C4-2B (cell line): ENCODE measurements at regions not wholly inside any gene's neighbourhood (a gene's known extent, or its start where the extent isn't known, plus 50 kb on each side); places are given as distances from the start of the nearest gene placed in this dataset.

Experiments
- H3K27ac ChIP-seq: fragments of 450-650 bp; 2 replicates; pipeline ENCODE4 v1.5.1; 2017
- ZFX ChIP-seq: fragments of 450-650 bp; IDR thresholded peaks from 2 replicates; pipeline ENCODE4 v1.6.1; 2017
- TF ChIP-seq, protein P1 (sequence below): fragments of 450-650 bp; conservative IDR thresholded peaks from 2 replicates; pipeline ENCODE4 v1.5.1; 2017; ENCODE audit warnings: mild to moderate bottlenecking

DNA sequence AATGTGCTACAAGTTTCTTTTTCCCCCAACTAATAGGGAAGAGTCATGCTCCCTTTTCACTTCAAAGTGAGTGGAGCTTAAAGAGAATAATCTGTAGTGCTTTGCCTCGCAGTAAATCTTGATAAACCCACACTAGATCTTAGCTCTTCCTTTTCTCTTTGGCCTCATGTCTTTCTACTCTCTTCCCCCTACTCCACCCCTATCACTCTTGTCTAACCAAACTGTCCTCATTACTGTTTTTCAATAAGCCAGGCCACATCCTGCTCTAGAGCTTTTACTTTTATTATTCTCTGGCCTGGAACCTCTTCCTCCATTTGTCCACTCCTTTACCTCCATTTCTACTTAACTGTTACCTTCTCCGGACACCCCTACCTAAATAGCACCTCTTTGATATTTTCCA, 291.0 kb upstream of the SATB1 start:
- H3K27ac ChIP-seq, result no peak overlapping the region
- TF ChIP-seq, protein P1, sequence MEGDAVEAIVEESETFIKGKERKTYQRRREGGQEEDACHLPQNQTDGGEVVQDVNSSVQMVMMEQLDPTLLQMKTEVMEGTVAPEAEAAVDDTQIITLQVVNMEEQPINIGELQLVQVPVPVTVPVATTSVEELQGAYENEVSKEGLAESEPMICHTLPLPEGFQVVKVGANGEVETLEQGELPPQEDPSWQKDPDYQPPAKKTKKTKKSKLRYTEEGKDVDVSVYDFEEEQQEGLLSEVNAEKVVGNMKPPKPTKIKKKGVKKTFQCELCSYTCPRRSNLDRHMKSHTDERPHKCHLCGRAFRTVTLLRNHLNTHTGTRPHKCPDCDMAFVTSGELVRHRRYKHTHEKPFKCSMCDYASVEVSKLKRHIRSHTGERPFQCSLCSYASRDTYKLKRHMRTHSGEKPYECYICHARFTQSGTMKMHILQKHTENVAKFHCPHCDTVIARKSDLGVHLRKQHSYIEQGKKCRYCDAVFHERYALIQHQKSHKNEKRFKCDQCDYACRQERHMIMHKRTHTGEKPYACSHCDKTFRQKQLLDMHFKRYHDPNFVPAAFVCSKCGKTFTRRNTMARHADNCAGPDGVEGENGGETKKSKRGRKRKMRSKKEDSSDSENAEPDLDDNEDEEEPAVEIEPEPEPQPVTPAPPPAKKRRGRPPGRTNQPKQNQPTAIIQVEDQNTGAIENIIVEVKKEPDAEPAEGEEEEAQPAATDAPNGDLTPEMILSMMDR, result no peak
- no peak for TF ChIP-seq ZFX

DNA sequence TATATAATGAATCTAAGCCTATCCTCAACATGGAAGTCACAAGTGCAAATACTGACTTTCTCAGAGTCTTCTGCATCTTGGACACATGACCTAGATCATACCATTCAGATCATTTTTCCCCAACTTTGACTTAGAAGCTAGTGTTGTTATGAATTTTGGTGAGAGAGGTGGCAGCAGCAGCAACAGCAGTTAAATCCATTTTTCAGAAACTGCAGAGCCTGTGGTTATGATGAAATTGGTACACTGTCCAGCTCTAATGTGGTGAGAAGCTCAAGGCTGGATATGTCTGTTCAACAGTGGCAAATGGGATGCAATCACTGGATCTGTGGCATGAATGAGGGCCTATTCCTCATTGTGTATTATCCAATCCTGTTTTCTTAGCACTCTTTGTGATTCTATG, 290.1 kb upstream of the SATB1 start:
- H3K27ac ChIP-seq, result no peak overlapping the region
- TF ChIP-seq ZFX, result no peak
- TF ChIP-seq, protein P1, result no peak

DNA sequence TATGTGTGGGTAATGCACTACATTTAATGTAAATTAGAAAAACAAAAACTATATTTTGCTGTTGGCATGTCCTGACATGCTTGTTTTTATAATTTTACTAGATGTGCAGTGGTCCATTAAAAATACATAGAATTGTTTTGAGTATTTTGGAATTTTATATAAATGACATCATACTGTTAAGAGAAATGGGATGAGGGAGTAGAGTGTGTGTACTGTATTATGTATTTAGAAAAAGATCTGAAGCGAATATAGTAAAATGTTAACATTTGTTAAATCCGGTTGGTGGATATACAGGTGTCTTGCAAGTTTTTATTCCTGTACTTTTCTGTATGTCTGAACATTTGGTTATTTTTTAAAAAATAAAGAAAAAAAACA, 288.4 kb upstream of the SATB1 start:
- no peak for TF ChIP-seq ZFX
- TF ChIP-seq, protein P1, result no peak

DNA sequence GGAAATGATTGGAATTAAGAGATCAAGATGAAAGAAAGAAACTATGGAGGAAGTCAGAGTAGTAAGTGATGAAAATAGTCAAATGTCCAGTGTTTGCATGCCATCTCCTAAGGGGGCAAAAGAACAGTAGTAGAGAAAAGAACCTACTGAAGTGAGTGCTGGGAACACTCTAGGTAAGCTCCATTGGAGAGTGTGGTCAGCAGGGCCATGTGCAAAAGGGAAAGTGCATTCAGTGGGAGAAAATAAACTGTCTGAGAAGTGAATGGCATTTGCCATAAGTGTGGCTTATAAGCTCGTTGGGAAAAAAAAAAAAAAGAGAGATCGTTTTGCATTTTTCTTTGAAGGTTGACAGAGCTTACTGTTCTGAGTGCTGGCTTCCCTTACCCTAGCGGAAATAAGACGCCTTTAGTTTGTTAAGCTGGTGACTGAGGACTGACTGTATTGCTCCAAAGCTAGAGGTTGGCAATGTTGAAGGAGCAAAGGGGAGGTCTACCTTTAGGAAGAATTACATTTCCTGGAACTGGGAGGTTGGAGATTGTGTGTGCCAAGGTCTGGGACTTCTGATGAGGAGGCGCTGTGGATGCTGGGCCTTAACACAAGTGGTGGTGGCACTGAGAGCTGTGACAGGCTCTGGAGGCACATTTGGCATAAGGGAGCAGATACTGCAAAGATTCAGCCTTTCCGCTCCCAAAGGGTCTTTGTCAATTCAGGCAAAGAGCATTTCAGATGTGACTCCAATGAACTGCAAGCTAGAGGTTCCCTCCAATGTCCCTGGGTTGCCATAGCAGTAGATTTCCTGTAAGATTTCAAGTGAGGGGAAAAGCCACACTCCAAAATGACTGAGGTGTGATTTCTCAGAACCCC, 287.8 kb upstream of the SATB1 start:
- TF ChIP-seq, protein P1, result no peak
- TF ChIP-seq ZFX, result no peak
- no peak overlapping the region for H3K27ac ChIP-seq

More for the DNA sequence above, 288.4 kb upstream of the SATB1 start:
- H3K27ac ChIP-seq, result no peak overlapping the region

DNA sequence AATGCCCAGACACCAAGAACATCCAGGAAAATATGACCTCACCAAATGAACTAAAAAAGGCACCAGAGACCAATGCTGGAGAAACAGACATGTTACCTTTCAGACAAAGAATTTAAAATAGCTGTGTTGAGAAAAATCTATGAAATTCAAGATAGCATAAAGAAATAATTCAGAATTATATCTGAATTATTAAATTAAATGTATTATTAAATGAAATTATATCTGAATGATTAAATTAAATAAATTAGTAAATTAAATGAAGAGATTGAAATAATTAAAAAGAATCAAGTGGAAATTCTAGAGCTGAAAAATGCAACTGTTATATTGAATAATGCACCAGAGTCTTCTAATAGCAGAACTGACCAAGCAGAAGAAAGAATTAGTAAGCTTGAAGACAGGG, 279.2 kb upstream of the SATB1 start:
- TF ChIP-seq, protein P1, result no peak
- TF ChIP-seq ZFX, result no peak
- no peak overlapping the region for H3K27ac ChIP-seq

DNA sequence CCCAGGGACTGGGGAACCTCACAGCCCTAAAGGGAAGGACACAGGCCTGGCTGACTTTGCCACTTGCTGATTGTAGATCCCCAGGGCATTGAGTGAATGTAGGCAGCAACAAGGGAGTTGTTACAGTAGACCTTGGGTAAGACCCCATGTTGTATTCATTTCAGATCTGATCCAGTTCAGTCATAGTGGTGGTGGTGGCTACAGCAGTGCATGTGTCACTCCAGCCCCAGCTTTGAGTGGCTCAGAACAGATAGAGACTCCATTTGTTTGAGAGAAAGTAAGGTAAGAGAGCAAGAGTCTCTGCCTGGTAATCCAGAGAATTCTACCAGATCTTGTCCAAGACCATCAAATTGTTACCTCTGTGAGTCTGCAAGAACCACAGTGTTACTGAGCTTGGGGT, 278.7 kb upstream of the SATB1 start:
- TF ChIP-seq ZFX, result no peak
- TF ChIP-seq, protein P1, result no peak
- H3K27ac ChIP-seq, result no peak overlapping the region

DNA sequence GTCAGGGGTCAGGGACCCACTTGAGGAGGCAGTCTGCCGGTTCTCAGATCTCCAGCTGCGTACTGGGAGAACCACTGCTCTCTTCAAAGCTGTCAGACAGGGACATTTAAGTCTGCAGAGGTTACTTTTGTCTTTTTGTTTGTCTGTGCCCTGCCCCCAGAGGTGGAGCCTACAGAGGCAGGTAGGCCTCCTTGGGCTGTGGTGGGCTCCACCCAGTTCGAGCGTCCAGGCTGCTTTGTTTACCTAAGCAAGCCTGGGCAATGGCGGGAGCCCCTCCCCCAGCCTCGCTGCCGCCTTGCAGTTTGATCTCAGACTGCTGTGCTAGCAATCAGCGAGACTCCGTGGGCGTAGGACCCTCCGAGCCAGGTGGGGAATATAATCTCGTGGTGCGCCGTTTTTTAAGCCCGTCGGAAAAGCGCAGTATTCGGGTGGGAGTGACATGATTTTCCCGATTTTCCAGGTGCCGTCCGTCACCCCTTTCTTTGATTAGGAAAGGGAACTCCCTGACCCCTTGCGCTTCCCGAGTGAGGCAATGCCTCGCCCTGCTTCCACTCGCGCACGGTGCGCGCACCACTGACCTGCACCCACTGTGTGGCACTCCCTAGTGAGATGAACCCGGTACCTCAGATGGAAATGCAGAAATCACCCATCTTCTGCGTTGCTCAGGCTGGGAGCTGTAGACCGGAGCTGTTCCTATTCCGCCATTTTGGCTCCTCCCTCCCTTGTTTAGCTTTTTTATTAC, 268.6 kb upstream of the SATB1 start:
- peak overlapping the region; percentile 38 for H3K27ac ChIP-seq
